Endodermal cell (in vitro differentiated cells): ENCODE measurements at regions not wholly inside any gene's neighbourhood (a gene's known extent, or its start where the extent isn't known, plus 50 kb on each side); places are given as distances from the start of the nearest gene placed in this dataset.

ENCODE experiments used
- DNase-seq: peaks from one replicate; pipeline ENCODE4 v3.0.0-alpha.2; 2017
- H3K27ac ChIP-seq: 2 replicates; pipeline ENCODE4 v1.5.1; 2013; ENCODE audit warnings: mild to moderate bottlenecking, low read depth, low read length, moderate library complexity
- H3K27me3 ChIP-seq: 2 replicates; pipeline ENCODE4 v1.6.1; 2013; ENCODE audit warnings: mild to moderate bottlenecking, low read length, moderate library complexity; ENCODE audit not compliant: insufficient read depth, control insufficient read depth, poor library complexity, severe bottlenecking
- H3K36me3 ChIP-seq: 2 replicates; pipeline ENCODE4 v1.7.0; 2013; ENCODE audit warnings: mild to moderate bottlenecking, low read length, moderate library complexity; ENCODE audit not compliant: control insufficient read depth, insufficient read depth
- H3K4me1 ChIP-seq: one replicate; pipeline ENCODE4 v1.7.0; 2013; ENCODE audit warnings: low read length; ENCODE audit not compliant: control insufficient read depth, insufficient read depth
- H3K4me3 ChIP-seq: 2 replicates; pipeline ENCODE4 v1.5.1; 2013; ENCODE audit warnings: mild to moderate bottlenecking, low read length, moderate library complexity
- H3K9ac ChIP-seq: 2 replicates; pipeline ENCODE4 v1.6.1; 2013; ENCODE audit warnings: mild to moderate bottlenecking, low read length, moderate library complexity; ENCODE audit not compliant: poor library complexity, severe bottlenecking; ENCODE audit errors: extremely low read depth
- H3K9me3 ChIP-seq: 2 replicates; pipeline ENCODE4 v1.6.1; 2013; ENCODE audit warnings: mild to moderate bottlenecking, low read length, moderate library complexity; ENCODE audit not compliant: control insufficient read depth
- H3K27ac Mint-ChIP-seq: 2 replicates; pipeline ENCODE4 v1.8.0; 2020; ENCODE audit warnings: mixed read lengths
- H3K27me3 Mint-ChIP-seq: 2 replicates; pipeline ENCODE4 v1.8.0; 2021; ENCODE audit warnings: mild to moderate bottlenecking, mixed read lengths; ENCODE audit not compliant: insufficient read depth
- H3K36me3 Mint-ChIP-seq: 2 replicates; pipeline ENCODE4 v1.8.0; 2020; ENCODE audit warnings: low read depth, mixed read lengths
- H3K4me1 Mint-ChIP-seq: 2 replicates; pipeline ENCODE4 v1.8.0; 2020; ENCODE audit warnings: mixed read lengths
- H3K4me3 Mint-ChIP-seq: 2 replicates; pipeline ENCODE4 v1.8.0; 2020; ENCODE audit warnings: mild to moderate bottlenecking, moderate library complexity, mixed read lengths
- H3K9me3 Mint-ChIP-seq: 2 replicates; pipeline ENCODE4 v1.8.0; 2020; ENCODE audit warnings: mild to moderate bottlenecking, mixed read lengths
- CTCF ChIP-seq: fragments of 200-600 bp; sonication (generic); conservative IDR thresholded peaks from 2 replicates; pipeline ENCODE4 v1.5.0; 2021; ENCODE audit warnings: antibody characterized with exemption, mild to moderate bottlenecking
- WGBS, 2 experiments: methylation state at CpG; one replicate each; pipeline versions ENCODE4 v1.1.5 to v1.1.7; 2013; ENCODE audit warnings: missing lambda C conversion rate in 2 of 2, mixed read lengths in 1 of 2; ENCODE audit not compliant: insufficient coverage in 1 of 2, insufficient read length in 1 of 2; 5-methylcytosine and 5-hydroxymethylcytosine counted together

GRCh38 chr6:3524456-3524855 is 67.6 kb upstream of the SLC22A23 start:
- no peak overlapping the region for H3K9ac ChIP-seq
- no peak overlapping the region for H3K4me3 ChIP-seq
- H3K36me3 Mint-ChIP-seq: no peaks in the 10 kb centered on the region
- peaks cover 15% of the 10 kb centered on the region for H3K4me1 Mint-ChIP-seq
- no peaks in the 10 kb centered on the region for H3K27me3 ChIP-seq
- H3K36me3 ChIP-seq: no peaks in the 10 kb centered on the region
- peaks cover 3% of the 10 kb centered on the region for H3K9me3 Mint-ChIP-seq
- peaks cover 10% of the 10 kb centered on the region for H3K27me3 Mint-ChIP-seq
- WGBS, 2 experiments: 91 to 100% methylated on average over 1 to 2 of the region's 2 CpGs
- no peak overlapping the region for H3K27ac ChIP-seq
- no peak for DNase-seq
- H3K4me3 Mint-ChIP-seq: no peak overlapping the region
- no peak for TF ChIP-seq CTCF
- peaks cover 6% of the 10 kb centered on the region for H3K9me3 ChIP-seq
- no peak overlapping the region for H3K27ac Mint-ChIP-seq
- peaks cover 19% of the 10 kb centered on the region for H3K4me1 ChIP-seq

- H3K27me3 Mint-ChIP-seq: peaks cover 8% of the 10 kb centered on the region
- peaks cover 15% of the 10 kb centered on the region for H3K4me1 Mint-ChIP-seq
- no peak overlapping the region for H3K4me3 Mint-ChIP-seq
- Histone ChIP-seq H3K9ac (no peak overlapping the region), H3K9me3 (peaks cover 6% of the 10 kb centered on the region), H3K4me1 (peaks cover 19% of the 10 kb centered on the region), H3K27ac (no peak overlapping the region), H3K27me3 (no peaks in the 10 kb centered on the region), H3K36me3 (no peaks in the 10 kb centered on the region), H3K4me3 (no peak overlapping the region)
- WGBS, 2 experiments: 94% methylated on average over 6 to 7 of the region's 7 CpGs
- H3K36me3 Mint-ChIP-seq: no peaks in the 10 kb centered on the region
- H3K9me3 Mint-ChIP-seq: peaks cover 3% of the 10 kb centered on the region
- DNase-seq: no peak
- no peak for TF ChIP-seq CTCF
- H3K27ac Mint-ChIP-seq: no peak overlapping the region
Measured at GRCh38 chr6:3523966-3524365, 67.1 kb upstream of the SLC22A23 start.

DNA sequence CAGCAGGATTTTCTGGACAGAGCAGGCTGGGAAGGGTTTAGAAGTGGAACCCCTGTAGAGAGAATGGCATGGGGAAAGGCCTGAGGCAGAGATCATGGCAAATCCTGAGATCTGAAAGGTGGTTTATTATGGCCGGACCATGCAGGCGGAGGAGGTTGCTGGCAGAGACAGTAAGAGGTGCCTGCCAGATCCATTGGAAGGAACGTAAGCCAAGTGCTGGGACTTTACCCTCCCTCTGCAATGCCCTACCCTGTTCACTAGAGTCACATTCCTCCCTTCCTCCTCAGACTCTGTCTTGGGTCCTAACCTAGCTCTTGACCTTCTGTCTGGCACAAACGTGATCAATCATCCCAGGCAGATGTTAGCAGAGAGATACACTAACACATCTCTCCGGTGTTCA is 66.4 kb upstream of the SLC22A23 start:
- peaks cover 6% of the 10 kb centered on the region for H3K9me3 ChIP-seq
- H3K27me3 Mint-ChIP-seq: peaks cover 8% of the 10 kb centered on the region
- H3K4me1 ChIP-seq: peaks cover 19% of the 10 kb centered on the region
- no peak overlapping the region for H3K9ac ChIP-seq
- H3K27ac ChIP-seq: no peak overlapping the region
- no peak for DNase-seq
- H3K27me3 ChIP-seq: no peaks in the 10 kb centered on the region
- H3K36me3 ChIP-seq: no peaks in the 10 kb centered on the region
- no peak overlapping the region for H3K4me3 ChIP-seq
- no peak overlapping the region for H3K4me3 Mint-ChIP-seq
- H3K9me3 Mint-ChIP-seq: peaks cover 3% of the 10 kb centered on the region
- H3K27ac Mint-ChIP-seq: no peak overlapping the region
- no peak for TF ChIP-seq CTCF
- 88% methylated on average over 5 of the region's 5 CpGs for WGBS, 2 experiments
- H3K36me3 Mint-ChIP-seq: no peaks in the 10 kb centered on the region
- peaks cover 15% of the 10 kb centered on the region for H3K4me1 Mint-ChIP-seq
